ENCODE measurements at regions not wholly inside any gene's neighbourhood (a gene's known extent, or its start where the extent isn't known, plus 50 kb on each side); places are given as distances from the start of the nearest gene placed in this dataset.

DNA sequence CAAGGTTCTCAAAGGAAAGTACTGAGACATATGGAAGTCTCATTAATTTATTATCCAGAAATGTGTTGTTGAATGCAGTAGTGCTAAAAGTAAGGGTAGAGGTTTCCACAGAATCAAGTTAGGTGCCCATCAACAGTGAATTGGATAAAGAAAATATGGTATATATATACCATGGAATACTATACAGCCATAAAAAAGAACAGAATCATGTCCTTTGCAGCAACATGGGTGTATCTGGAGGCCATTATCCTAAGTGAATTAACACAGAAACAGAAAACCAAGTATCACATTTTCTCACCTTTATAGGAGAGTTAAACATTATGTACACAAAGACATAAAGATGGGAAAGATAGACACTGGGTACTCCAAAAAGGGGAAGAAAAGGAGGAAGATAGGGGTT, 149.9 kb upstream of the RASSF8 start:
- TF ChIP-seq, protein P1, sequence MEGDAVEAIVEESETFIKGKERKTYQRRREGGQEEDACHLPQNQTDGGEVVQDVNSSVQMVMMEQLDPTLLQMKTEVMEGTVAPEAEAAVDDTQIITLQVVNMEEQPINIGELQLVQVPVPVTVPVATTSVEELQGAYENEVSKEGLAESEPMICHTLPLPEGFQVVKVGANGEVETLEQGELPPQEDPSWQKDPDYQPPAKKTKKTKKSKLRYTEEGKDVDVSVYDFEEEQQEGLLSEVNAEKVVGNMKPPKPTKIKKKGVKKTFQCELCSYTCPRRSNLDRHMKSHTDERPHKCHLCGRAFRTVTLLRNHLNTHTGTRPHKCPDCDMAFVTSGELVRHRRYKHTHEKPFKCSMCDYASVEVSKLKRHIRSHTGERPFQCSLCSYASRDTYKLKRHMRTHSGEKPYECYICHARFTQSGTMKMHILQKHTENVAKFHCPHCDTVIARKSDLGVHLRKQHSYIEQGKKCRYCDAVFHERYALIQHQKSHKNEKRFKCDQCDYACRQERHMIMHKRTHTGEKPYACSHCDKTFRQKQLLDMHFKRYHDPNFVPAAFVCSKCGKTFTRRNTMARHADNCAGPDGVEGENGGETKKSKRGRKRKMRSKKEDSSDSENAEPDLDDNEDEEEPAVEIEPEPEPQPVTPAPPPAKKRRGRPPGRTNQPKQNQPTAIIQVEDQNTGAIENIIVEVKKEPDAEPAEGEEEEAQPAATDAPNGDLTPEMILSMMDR (IDR thresholded peaks at IDR 0.05; ENCODE audit: poor library complexity, severe bottlenecking): no peak
- TF ChIP-seq, protein P2, sequence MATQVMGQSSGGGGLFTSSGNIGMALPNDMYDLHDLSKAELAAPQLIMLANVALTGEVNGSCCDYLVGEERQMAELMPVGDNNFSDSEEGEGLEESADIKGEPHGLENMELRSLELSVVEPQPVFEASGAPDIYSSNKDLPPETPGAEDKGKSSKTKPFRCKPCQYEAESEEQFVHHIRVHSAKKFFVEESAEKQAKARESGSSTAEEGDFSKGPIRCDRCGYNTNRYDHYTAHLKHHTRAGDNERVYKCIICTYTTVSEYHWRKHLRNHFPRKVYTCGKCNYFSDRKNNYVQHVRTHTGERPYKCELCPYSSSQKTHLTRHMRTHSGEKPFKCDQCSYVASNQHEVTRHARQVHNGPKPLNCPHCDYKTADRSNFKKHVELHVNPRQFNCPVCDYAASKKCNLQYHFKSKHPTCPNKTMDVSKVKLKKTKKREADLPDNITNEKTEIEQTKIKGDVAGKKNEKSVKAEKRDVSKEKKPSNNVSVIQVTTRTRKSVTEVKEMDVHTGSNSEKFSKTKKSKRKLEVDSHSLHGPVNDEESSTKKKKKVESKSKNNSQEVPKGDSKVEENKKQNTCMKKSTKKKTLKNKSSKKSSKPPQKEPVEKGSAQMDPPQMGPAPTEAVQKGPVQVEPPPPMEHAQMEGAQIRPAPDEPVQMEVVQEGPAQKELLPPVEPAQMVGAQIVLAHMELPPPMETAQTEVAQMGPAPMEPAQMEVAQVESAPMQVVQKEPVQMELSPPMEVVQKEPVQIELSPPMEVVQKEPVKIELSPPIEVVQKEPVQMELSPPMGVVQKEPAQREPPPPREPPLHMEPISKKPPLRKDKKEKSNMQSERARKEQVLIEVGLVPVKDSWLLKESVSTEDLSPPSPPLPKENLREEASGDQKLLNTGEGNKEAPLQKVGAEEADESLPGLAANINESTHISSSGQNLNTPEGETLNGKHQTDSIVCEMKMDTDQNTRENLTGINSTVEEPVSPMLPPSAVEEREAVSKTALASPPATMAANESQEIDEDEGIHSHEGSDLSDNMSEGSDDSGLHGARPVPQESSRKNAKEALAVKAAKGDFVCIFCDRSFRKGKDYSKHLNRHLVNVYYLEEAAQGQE (IDR thresholded peaks at IDR 0.05; ENCODE audit: borderline replicate concordance): no peak
- TF ChIP-seq RAD21 (conservative IDR thresholded peaks at IDR 0.05) (no peak), MXI1 (conservative IDR thresholded peaks at IDR 0.05; ENCODE audit: poor library complexity, severe bottlenecking) (no peak)

All from neural cell (in vitro differentiated cells).